OCI-LY3 (cell line): ENCODE measurements at regions not wholly inside any gene's neighbourhood (a gene's known extent, or its start where the extent isn't known, plus 50 kb on each side); places are given as distances from the start of the nearest gene placed in this dataset.

Experiments
- H2AFZ ChIP-seq: fragments of 200-600, 300-600 bp; shearing (Covaris generic); 2 replicates; pipeline ENCODE4 v1.6.0; 2014; ENCODE audit warnings: antibody characterized with exemption, low read depth, low read length
- H3K27ac ChIP-seq: fragments of 200-600, 300-600 bp; sonication (generic); 2 replicates; pipeline ENCODE4 v1.5.1; 2014; ENCODE audit warnings: mild to moderate bottlenecking, low read length, moderate library complexity, mixed read lengths
- H3K27me3 ChIP-seq: fragments of 200-600, 300-600 bp; sonication (generic); 2 replicates; pipeline ENCODE4 v1.6.1; 2014; ENCODE audit warnings: low read depth, low read length, mixed read lengths
- H3K36me3 ChIP-seq: fragments of 200-600, 300-600 bp; sonication (generic); replicated peaks from 2 replicates; pipeline ENCODE3; 2014; ENCODE audit warnings: low read depth, low read length, mixed read lengths
- H3K4me1 ChIP-seq: fragments of 300-600, 200-600 bp; sonication (generic); 2 replicates; pipeline ENCODE4 v1.6.1; 2014; ENCODE audit warnings: low read length, mixed read lengths
- H3K4me2 ChIP-seq: fragments of 200-600, 300-600 bp; sonication (generic); 2 replicates; pipeline ENCODE4 v1.6.1; 2014; ENCODE audit warnings: low read length, mixed read lengths
- H3K4me3 ChIP-seq: fragments of 300-600, 200-600 bp; sonication (generic); 2 replicates; pipeline ENCODE4 v1.5.1; 2014; ENCODE audit warnings: antibody characterized with exemption, mild to moderate bottlenecking, low read length, moderate library complexity
- H3K79me2 ChIP-seq: fragments of 300-600, 200-600 bp; shearing (Covaris generic); 2 replicates; pipeline ENCODE4 v1.6.1; 2014; ENCODE audit warnings: mild to moderate bottlenecking, low read length, mixed read lengths
- H3K9ac ChIP-seq: fragments of 300-600, 200-600 bp; shearing (Covaris generic); 2 replicates; pipeline ENCODE4 v1.6.0; 2014; ENCODE audit warnings: mild to moderate bottlenecking, low read length, moderate library complexity
- H3K9me3 ChIP-seq: fragments of 200-600, 300-600 bp; shearing (Covaris generic); 2 replicates; pipeline ENCODE4 v1.6.1; 2014; ENCODE audit warnings: low read length, mixed read lengths; ENCODE audit not compliant: insufficient read depth
- H4K20me1 ChIP-seq: fragments of 200-600, 300-600 bp; sonication (generic); 2 replicates; pipeline ENCODE4 v1.6.1; 2016; ENCODE audit warnings: low read length, mixed read lengths; ENCODE audit not compliant: insufficient read depth
- CTCF ChIP-seq: fragments of 200-600, 300-600 bp; sonication (generic); IDR thresholded peaks from 2 replicates; pipeline ENCODE4 v1.5.1; 2014; ENCODE audit warnings: antibody characterized with exemption, low read length, low read depth
- EZH2phosphoT487 ChIP-seq: fragments of 200-600 bp; shearing (Covaris generic); IDR thresholded peaks from 2 replicates; pipeline ENCODE4 v1.6.1; 2018; ENCODE audit warnings: antibody characterized with exemption, mixed run types, low read depth

GRCh38 chr6:167710363-167710920 is 116.3 kb upstream of the AFDN start:
- Histone ChIP-seq H3K36me3 (no peaks in the 10 kb centered on the region), H3K4me1 (peaks cover 21% of the 10 kb centered on the region), H4K20me1 (no peaks in the 10 kb centered on the region), H3K9ac (no peak overlapping the region), H3K4me2 (no peak overlapping the region), H3K27me3 (peaks cover 65% of the 10 kb centered on the region), H3K9me3 (no peaks in the 10 kb centered on the region), H2AFZ (no peak overlapping the region), H3K4me3 (no peak overlapping the region), H3K79me2 (no peaks in the 10 kb centered on the region), H3K27ac (no peak overlapping the region)
- TF ChIP-seq EZH2phosphoT487 (no peak), CTCF (no peak)

- TF ChIP-seq EZH2phosphoT487 (no peak), CTCF (no peak)
- Histone ChIP-seq H3K4me3 (no peak overlapping the region), H3K36me3 (no peaks in the 10 kb centered on the region), H3K27me3 (peaks cover 64% of the 10 kb centered on the region), H3K9me3 (no peaks in the 10 kb centered on the region), H3K9ac (no peak overlapping the region), H3K4me2 (no peak overlapping the region), H2AFZ (no peak overlapping the region), H4K20me1 (no peaks in the 10 kb centered on the region), H3K4me1 (peaks cover 13% of the 10 kb centered on the region), H3K79me2 (no peaks in the 10 kb centered on the region), H3K27ac (no peak overlapping the region)
Observed at GRCh38 chr6:167711211-167711610, 115.5 kb upstream of the AFDN start.

- Histone ChIP-seq H3K4me3 (no peak overlapping the region), H3K36me3 (no peaks in the 10 kb centered on the region), H4K20me1 (no peaks in the 10 kb centered on the region), H3K27ac (no peak overlapping the region), H3K4me2 (no peak overlapping the region), H3K9ac (no peak overlapping the region), H3K9me3 (no peaks in the 10 kb centered on the region), H3K27me3 (peaks cover 65% of the 10 kb centered on the region), H2AFZ (no peak overlapping the region), H3K4me1 (peaks cover 6% of the 10 kb centered on the region), H3K79me2 (no peaks in the 10 kb centered on the region)
- no peak for TF ChIP-seq EZH2phosphoT487
- no peak for TF ChIP-seq CTCF
Observed at GRCh38 chr6:167711768-167712730, 114.7 kb upstream of the AFDN start.

GRCh38 chr6:167712731-167713475 is 113.8 kb upstream of the AFDN start:
- Histone ChIP-seq H3K27ac (no peak overlapping the region), H3K79me2 (no peaks in the 10 kb centered on the region), H3K4me2 (no peak overlapping the region), H3K27me3 (peaks cover 62% of the 10 kb centered on the region), H2AFZ (no peak overlapping the region), H4K20me1 (no peaks in the 10 kb centered on the region), H3K36me3 (no peaks in the 10 kb centered on the region), H3K9me3 (no peaks in the 10 kb centered on the region), H3K9ac (no peak overlapping the region), H3K4me3 (no peak overlapping the region), H3K4me1 (peaks cover 6% of the 10 kb centered on the region)
- no peak for TF ChIP-seq CTCF
- TF ChIP-seq EZH2phosphoT487 = no peak
